SJSA1 (cell line): ENCODE measurements at regions not wholly inside any gene's neighbourhood (a gene's known extent, or its start where the extent isn't known, plus 50 kb on each side); places are given as distances from the start of the nearest gene placed in this dataset.
A peak's percentile ranks its signal among the peaks of the same experiment; 100 is the strongest.

Experiments used
- DNase-seq, 2 experiments: peaks; one replicate each; pipeline ENCODE4 v3.0.0-alpha.2; 2015 to 2020; ENCODE audit warnings: low spot score in 2 of 2, low read depth in 1 of 2
- H3K27ac ChIP-seq: fragments of 250-450 bp; sonication (Bioruptor Pico); 2 replicates; pipeline ENCODE4 v1.5.1; 2020; ENCODE audit warnings: mild to moderate bottlenecking, moderate library complexity
- H3K27me3 ChIP-seq: fragments of 250-450 bp; sonication (Bioruptor Pico); replicated peaks from 2 replicates; pipeline ENCODE4 v1.5.1; 2020; ENCODE audit warnings: mild to moderate bottlenecking, moderate library complexity
- H3K36me3 ChIP-seq: fragments of 250-450 bp; sonication (Bioruptor Pico); 2 replicates; pipeline ENCODE4 v1.5.1; 2020; ENCODE audit warnings: mild to moderate bottlenecking
- H3K4me1 ChIP-seq: fragments of 250-450 bp; sonication (Bioruptor Pico); replicated peaks from 2 replicates; pipeline ENCODE4 v1.6.1; 2021; ENCODE audit warnings: mild to moderate bottlenecking
- H3K4me3 ChIP-seq: fragments of 250-450 bp; sonication (Bioruptor Pico); 2 replicates; pipeline ENCODE4 v1.5.1; 2020; ENCODE audit warnings: mild to moderate bottlenecking
- H3K9me3 ChIP-seq: fragments of 250-450 bp; sonication (Bioruptor Pico); replicated peaks from 2 replicates; pipeline ENCODE4 v1.5.1; 2020; ENCODE audit warnings: mild to moderate bottlenecking

DNA sequence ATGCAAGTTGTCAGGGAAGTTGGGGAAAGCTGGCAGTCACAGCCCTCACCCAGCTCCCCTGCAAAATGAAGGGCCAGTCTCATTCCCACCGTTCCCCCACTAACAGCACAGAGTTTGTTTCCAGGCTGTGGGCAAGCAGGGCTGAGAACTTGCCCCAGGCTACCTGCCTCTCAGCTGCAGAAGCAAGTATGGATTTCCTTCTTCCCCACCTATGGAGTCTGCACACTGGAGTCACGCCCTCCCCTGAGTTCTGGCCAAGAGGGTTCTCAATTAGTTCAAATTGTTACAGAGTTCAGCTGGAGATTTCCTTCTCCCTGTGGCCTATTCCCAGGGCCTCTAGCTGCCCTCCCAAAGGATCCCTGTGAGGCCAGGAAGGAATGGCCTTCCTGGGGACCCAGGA is 90.1 kb upstream of the ATP11B start:
- DNase-seq = no peak
- no peak overlapping the region for H3K4me3 ChIP-seq
- no peaks in the 10 kb centered on the region; the same call in 1 of the 2 replicates for H3K4me1 ChIP-seq
- H3K27ac ChIP-seq = no peak overlapping the region
- no peaks in the 10 kb centered on the region for H3K27me3 ChIP-seq
- H3K36me3 ChIP-seq = no peaks in the 10 kb centered on the region
- no peaks in the 10 kb centered on the region for H3K9me3 ChIP-seq

DNA sequence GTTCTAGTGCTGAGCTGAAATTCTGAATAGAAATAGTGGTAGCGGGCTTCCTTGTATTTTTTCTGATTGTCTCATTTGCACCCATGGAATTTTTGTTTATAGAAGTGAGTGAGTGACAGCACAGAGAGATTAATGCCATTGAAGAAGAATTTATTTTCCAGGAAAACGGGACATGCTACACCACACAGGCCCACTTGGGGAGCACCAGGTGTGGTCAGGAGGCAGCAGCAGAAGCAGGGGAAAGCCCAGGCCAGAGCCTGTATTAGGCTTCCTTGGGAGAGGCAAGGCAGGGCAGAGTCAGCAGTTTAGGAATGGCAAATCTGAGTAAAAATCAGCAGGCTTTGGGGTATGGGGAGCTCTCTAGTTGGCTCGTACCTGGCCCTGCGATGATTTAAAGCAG is 88.4 kb upstream of the ATP11B start:
- no peak overlapping the region for H3K27ac ChIP-seq

DNA sequence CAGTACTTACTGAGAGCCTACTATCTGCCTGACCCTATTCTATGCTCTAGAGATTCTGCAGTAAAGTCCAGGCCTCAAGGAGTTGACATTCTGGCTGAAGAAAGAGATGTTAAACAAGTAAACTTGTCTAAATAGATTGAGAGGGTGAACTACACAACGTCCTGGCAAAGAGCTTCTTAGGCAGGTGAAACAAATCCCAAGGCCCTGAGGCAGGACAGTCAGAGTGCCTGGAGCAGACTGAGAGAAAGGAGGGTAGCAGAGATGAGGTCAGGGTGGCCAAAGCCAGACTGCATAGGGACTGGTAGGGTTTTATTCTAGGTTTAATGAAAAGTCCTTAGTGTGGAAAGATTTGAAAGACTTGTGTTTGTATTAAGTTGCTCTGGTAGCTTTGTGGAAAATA is 84.5 kb upstream of the ATP11B start:
- Histone ChIP-seq H3K4me1 (no peaks in the 10 kb centered on the region; the same call in 1 of the 2 replicates), H3K9me3 (no peaks in the 10 kb centered on the region), H3K36me3 (no peaks in the 10 kb centered on the region), H3K4me3 (no peak overlapping the region), H3K27ac (no peak overlapping the region), H3K27me3 (no peaks in the 10 kb centered on the region)
- DNase-seq = no peak

More for the DNA sequence above, 88.4 kb upstream of the ATP11B start:
- Histone ChIP-seq H3K4me1 (no peaks in the 10 kb centered on the region; the same call in 1 of the 2 replicates), H3K9me3 (no peaks in the 10 kb centered on the region), H3K36me3 (no peaks in the 10 kb centered on the region), H3K4me3 (no peak overlapping the region), H3K27me3 (no peaks in the 10 kb centered on the region)
- no peak for DNase-seq

DNA sequence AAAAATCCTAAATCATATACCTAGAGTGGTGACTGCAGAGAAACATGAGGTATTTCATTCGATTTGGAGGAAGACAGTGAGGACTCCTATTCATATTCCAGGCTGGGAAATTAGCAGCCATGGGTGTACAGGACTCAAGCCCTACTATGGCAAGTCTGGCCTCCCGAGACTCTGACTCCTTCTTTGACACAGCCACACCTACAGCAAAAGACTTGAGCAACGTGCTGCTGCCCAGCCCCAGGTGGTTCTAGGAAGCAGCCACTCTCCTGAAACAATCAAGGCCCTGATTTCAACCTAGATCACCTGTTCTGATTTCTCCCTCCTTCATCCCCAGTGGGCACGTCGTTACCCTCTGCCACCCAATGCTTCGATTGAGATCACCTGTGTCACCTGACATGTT is 84.0 kb upstream of the ATP11B start:
- H3K27me3 ChIP-seq = no peaks in the 10 kb centered on the region
- no peak for DNase-seq
- H3K4me3 ChIP-seq = no peak overlapping the region
- no peaks in the 10 kb centered on the region; the same call in 1 of the 2 replicates for H3K4me1 ChIP-seq
- H3K36me3 ChIP-seq = no peaks in the 10 kb centered on the region
- no peak overlapping the region for H3K27ac ChIP-seq
- H3K9me3 ChIP-seq = no peaks in the 10 kb centered on the region

DNA sequence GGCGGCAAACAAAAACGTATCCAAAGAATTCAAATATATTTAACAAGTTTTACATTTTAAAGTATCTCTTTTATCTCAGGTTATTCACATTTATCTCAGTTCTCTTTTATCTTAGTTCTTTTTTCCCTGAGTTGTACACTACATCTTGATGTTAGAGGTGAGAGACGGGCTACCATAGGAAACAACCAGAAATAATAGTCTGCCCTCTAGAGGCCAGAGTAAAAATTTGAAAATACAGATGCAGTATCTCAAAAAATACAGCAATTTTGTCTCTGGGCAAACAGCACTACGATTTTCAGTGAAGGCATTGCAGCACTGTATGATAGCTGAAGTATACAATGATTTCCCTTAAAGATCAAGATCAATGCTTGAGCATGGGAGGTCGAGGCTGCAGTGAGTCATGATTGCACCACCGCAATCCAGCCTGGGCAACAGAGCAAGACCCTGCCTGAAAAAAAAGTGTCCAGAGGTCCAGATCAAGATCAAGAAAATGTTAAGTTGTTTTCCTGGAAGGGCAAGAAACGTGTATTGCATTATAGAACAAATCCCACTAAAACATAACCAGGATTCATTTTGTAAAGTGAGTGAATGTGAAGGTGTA is 82.6 kb upstream of the ATP11B start:
- Histone ChIP-seq H3K27ac (no peak overlapping the region), H3K4me1 (no peaks in the 10 kb centered on the region), H3K4me3 (no peak overlapping the region), H3K27me3 (no peaks in the 10 kb centered on the region), H3K36me3 (no peaks in the 10 kb centered on the region), H3K9me3 (no peaks in the 10 kb centered on the region)
- peak in 1 of 2 experiments; percentile 13 for DNase-seq

DNA sequence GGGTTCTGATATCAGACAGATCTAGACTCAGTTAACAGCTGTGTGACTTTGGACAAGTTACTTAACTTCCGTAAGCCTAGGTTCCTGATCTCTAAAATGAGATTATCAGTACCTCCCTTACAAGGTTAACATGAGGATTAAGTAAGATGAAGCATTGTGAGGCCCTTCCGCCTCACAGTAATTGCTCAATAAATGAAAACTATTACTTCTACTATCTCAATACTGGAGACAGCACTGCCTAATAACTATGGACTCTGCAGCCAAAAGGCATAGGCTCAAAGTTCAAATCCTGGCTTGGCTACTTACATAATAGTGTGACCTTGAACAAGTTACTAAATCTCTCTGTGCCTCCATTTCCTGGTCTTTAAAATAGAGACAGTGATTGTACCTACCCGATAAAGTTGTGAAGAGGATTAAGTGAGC is 82.0 kb upstream of the ATP11B start:
- H3K36me3 ChIP-seq = no peaks in the 10 kb centered on the region
- H3K4me3 ChIP-seq = no peak overlapping the region
- H3K4me1 ChIP-seq = no peaks in the 10 kb centered on the region
- no peak overlapping the region for H3K27ac ChIP-seq
- no peak for DNase-seq
- no peaks in the 10 kb centered on the region for H3K27me3 ChIP-seq
- H3K9me3 ChIP-seq = no peaks in the 10 kb centered on the region

DNA sequence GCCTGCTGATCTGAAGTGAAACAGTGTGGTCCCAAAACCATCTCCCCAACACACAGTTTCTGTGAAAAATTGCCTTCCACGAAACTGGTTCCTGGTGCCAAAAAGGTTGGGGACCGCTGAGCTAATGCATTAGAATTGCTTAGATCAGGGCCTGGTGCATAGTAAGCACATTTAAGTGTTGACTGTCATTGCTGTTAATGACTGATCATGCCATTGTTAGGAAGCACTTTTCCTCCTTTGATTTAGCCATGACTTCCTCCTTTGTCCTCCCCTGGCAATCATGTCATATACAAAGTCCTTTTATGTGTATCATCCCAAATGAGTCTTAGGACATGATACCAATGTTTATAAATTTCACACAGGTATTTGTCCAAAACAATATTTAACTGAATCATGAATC is 81.5 kb upstream of the ATP11B start:
- Histone ChIP-seq H3K4me3 (no peak overlapping the region), H3K27ac (no peak overlapping the region), H3K4me1 (no peaks in the 10 kb centered on the region), H3K9me3 (no peaks in the 10 kb centered on the region), H3K36me3 (no peaks in the 10 kb centered on the region), H3K27me3 (no peaks in the 10 kb centered on the region)
- no peak for DNase-seq

DNA sequence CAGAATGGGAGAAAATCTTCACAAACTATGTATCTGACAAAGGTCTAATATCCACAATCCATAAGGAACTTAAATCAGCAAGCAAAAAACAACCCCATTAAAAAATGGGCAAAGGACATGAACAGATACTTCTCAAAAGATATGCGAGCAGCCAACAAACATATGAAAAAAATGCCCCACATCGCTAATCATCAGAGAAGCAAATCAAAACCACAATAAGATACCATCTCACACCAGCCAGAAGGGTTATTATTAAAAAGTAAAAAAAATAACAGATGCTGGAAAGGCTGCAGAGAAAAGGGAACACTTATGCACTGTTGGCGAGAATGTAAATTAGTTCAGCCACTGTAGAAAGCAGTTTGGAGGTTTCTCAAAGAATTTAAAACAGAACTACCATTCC is 80.2 kb upstream of the ATP11B start:
- H3K9me3 ChIP-seq = no peaks in the 10 kb centered on the region
- DNase-seq = no peak
- H3K27ac ChIP-seq = no peak overlapping the region
- H3K36me3 ChIP-seq = no peaks in the 10 kb centered on the region
- no peak overlapping the region for H3K4me3 ChIP-seq
- no peaks in the 10 kb centered on the region for H3K27me3 ChIP-seq
- H3K4me1 ChIP-seq = no peaks in the 10 kb centered on the region

DNA sequence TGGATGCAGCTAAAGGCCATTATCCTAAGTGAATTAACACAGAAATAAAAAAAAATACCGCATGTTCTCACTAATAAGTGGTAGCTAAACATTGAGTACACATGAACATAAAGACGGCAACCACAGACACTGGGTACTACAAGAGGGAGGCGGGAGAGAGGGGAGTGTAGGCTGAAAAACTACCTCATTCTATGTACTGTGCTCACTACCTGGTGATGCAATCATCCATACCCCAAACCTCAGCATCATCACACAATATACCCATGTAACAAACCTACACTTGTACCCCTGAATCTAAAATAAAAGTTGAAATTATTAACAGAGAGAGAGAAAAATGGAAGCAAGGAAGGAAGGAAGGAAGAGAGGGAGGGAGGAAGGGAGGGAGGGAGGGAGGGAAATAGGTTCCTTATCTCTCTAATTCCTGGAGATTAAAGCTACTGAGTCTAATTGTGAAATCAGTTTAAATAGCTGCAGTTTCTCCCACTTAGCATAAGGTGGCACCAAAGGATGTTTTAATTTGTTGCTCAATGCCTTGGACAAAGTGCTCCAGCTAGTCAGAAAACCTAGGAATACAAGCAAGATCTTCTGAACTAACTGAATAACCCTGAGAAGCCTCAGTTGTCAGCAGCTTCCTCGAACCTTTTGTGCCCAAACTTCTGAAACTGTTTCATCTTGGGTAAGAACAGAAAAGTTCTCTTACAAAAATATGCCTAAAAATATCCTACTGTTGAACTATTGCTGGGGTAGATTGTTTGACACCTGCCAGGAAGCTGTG is 79.4 kb upstream of the ATP11B start:
- Histone ChIP-seq H3K27ac (no peak overlapping the region), H3K9me3 (no peaks in the 10 kb centered on the region), H3K36me3 (no peaks in the 10 kb centered on the region), H3K4me1 (no peaks in the 10 kb centered on the region), H3K27me3 (no peaks in the 10 kb centered on the region), H3K4me3 (no peak overlapping the region)
- no peak for DNase-seq

DNA sequence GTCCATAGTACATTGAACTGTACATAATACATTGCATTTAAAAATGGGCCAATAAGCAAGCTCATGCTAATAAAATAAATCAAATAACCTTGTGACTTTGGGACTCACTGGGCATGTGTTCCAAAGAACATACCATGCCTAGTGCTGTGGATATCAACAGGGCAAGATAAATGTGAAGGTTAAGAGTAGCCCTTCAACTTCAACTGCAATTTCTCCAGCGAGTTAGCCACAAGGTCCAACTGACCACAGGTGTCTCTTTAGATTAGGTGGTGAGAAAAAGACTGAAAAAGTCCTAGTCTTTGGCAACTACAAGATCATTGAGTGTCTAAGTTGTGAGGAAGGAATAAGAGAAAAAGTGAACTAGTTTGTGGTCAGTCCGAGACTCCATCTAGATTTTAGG is 78.3 kb upstream of the ATP11B start:
- H3K36me3 ChIP-seq = no peaks in the 10 kb centered on the region
- H3K9me3 ChIP-seq = no peaks in the 10 kb centered on the region
- no peaks in the 10 kb centered on the region for H3K27me3 ChIP-seq
- H3K4me3 ChIP-seq = no peak overlapping the region
- DNase-seq = no peak
- H3K27ac ChIP-seq = no peak overlapping the region
- H3K4me1 ChIP-seq = no peaks in the 10 kb centered on the region

DNA sequence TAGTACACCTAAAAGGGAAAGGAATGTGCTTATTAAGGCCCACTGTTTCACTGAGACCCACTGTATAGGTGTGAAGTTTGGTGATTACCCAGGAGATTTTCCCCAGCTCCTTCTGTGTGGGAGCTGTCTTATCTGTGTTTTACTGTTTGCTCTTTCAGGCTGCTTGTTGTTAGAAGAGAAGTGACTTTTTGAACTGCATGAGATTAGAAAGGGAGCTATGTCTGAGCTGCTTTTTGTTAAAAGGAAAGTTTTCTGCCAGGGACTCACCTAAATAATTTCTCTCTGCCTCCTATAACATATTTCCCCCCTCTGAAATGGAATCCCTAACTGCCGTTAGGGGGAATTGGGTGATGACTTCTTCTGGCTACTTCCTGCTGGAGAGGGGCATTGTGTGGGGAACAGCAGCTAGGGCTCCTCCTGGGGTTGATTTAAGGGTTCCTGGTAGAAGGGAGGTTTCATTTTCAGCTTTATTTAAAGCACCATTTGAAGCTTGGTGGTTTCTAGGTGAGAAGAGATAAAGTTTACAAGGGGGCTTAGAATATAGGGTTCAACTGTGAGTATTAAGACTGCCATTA is 77.1 kb upstream of the ATP11B start:
- H3K27me3 ChIP-seq = no peaks in the 10 kb centered on the region

DNA sequence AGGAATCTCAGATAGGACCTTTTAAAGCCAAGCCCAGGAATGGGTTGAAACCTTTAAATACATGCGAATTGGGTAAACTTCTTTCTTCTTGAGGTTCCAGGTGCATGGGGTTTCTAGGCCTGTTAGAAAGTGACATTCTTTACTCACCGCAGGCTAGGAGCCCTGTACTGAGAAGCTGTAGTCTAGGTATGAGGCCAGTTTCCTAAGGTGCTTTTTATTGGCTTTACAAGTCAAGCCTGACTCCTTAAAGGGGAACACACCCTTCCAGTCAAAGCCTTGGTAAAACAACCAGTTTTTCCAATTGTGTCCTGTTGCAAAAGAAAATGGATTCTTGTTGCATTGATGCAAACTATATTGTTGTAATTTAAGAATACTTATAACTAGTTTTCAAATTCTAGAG is 76.1 kb upstream of the ATP11B start:
- Histone ChIP-seq H3K9me3 (no peaks in the 10 kb centered on the region), H3K4me3 (no peak overlapping the region), H3K27me3 (no peaks in the 10 kb centered on the region), H3K36me3 (no peaks in the 10 kb centered on the region), H3K4me1 (no peaks in the 10 kb centered on the region), H3K27ac (no peak overlapping the region)
- no peak for DNase-seq

More for the DNA sequence above, 77.1 kb upstream of the ATP11B start:
- H3K4me1 ChIP-seq = no peaks in the 10 kb centered on the region
- H3K9me3 ChIP-seq = no peaks in the 10 kb centered on the region
- no peak overlapping the region for H3K27ac ChIP-seq
- DNase-seq = no peak
- no peak overlapping the region for H3K4me3 ChIP-seq
- H3K36me3 ChIP-seq = no peaks in the 10 kb centered on the region

DNA sequence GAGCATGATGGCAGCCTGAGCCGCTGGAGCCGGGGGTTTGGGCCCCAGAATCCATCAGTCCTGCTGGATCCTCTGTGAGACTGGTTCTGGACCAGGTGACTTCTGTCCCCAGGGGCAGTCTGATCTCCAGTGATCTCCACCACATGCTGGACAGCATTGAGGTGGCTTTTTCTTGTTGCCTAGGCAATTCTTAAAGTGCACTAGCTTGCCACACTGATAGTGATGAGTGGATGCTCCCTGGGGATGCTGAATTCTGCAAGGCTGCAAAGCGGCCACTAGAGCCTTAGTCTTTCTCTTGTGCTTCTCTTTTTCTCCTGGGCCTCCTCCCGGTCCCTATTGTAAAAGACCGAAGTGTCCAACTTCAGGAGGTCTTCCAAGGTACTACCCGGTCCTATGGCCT is 70.4 kb upstream of the ATP11B start:
- H3K27me3 ChIP-seq = no peaks in the 10 kb centered on the region
- H3K27ac ChIP-seq = no peak overlapping the region
- H3K36me3 ChIP-seq = no peaks in the 10 kb centered on the region
- no peak overlapping the region for H3K4me3 ChIP-seq
- H3K9me3 ChIP-seq = no peaks in the 10 kb centered on the region
- H3K4me1 ChIP-seq = no peaks in the 10 kb centered on the region
- DNase-seq = no peak

DNA sequence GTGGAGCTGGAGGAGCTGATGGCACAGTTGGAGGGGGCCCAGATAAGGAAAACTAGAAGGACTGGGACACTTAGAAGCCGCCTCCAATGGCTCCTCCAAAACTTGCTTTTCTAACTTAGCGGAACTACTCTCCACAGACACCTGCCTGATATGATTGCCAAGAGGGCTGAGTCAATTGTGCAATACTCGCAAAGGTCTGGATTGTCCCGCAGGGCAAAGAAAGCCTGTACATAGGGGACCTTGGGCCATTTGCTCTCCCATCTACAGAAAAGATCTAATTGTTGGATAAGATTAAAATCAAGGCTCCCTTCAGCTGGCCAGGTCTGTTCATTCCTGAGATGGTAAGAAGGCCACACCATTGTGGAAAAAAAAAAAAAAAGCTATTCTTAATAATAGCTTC is 69.7 kb upstream of the ATP11B start:
- H3K36me3 ChIP-seq = no peaks in the 10 kb centered on the region
- H3K4me1 ChIP-seq = no peaks in the 10 kb centered on the region
- no peaks in the 10 kb centered on the region for H3K9me3 ChIP-seq
- no peak overlapping the region for H3K4me3 ChIP-seq
- H3K27me3 ChIP-seq = no peaks in the 10 kb centered on the region
- no peak overlapping the region for H3K27ac ChIP-seq
- no peak for DNase-seq
